Smooth muscle cell (in vitro differentiated cells): ENCODE measurements at regions not wholly inside any gene's neighbourhood (a gene's known extent, or its start where the extent isn't known, plus 50 kb on each side); places are given as distances from the start of the nearest gene placed in this dataset.
"Not testable (repeated sequence)": the region's sequence is repeated elsewhere in the genome, so short reads cannot be mapped to it uniquely, and the experiment has no call there.

Experiments used
- DNase-seq: peaks from one replicate; lab custom pipeline; 2025; ENCODE audit not compliant: unreplicated experiment; lab: John Stamatoyannopoulos, UW
- H2AFZ ChIP-seq: fragments of 200-600 bp; sonication (generic); 2 replicates; pipeline ENCODE4 v1.6.0; 2016; ENCODE audit warnings: antibody characterized with exemption, low read depth, mild to moderate bottlenecking
- H3F3A ChIP-seq: fragments of 200-600 bp; sonication (generic); 2 replicates; pipeline ENCODE4 v1.6.0; 2017; ENCODE audit warnings: antibody characterized with exemption, low read depth
- H3K27ac ChIP-seq: fragments of 200-600 bp; sonication (generic); 2 replicates; pipeline ENCODE4 v1.5.1; 2016; ENCODE audit warnings: low read depth, mild to moderate bottlenecking
- H3K27me3 ChIP-seq: fragments of 200-600 bp; sonication (generic); 2 replicates; pipeline ENCODE4 v1.6.1; 2016; ENCODE audit warnings: low read depth, mild to moderate bottlenecking
- H3K36me3 ChIP-seq: fragments of 200-600 bp; sonication (generic); 2 replicates; pipeline ENCODE4 v1.5.1; 2016; ENCODE audit warnings: low read depth
- H3K4me1 ChIP-seq: fragments of 200-600 bp; sonication (generic); 2 replicates; pipeline ENCODE4 v1.5.1; 2016; ENCODE audit warnings: low read depth
- H3K4me2 ChIP-seq: fragments of 200-600 bp; sonication (generic); 2 replicates; pipeline ENCODE4 v1.6.0; 2016; ENCODE audit warnings: mild to moderate bottlenecking
- H3K4me3 ChIP-seq: fragments of 200-600 bp; sonication (generic); 2 replicates; pipeline ENCODE4 v1.5.1; 2016; ENCODE audit warnings: mild to moderate bottlenecking
- H3K79me2 ChIP-seq: fragments of 200-600 bp; sonication (generic); 2 replicates; pipeline ENCODE4 v1.6.0; 2016; ENCODE audit warnings: low read depth, mild to moderate bottlenecking
- H3K9ac ChIP-seq: fragments of 200-600 bp; sonication (generic); 2 replicates; pipeline ENCODE4 v1.6.0; 2016; ENCODE audit warnings: low read depth
- H3K9me3 ChIP-seq: fragments of 200-600 bp; sonication (generic); replicated peaks from 2 replicates; pipeline ENCODE4 v1.5.1; 2016; ENCODE audit warnings: low read depth
- H4K20me1 ChIP-seq: fragments of 200-600 bp; sonication (generic); 2 replicates; pipeline ENCODE4 v1.6.0; 2016; ENCODE audit warnings: low read depth
- CTCF ChIP-seq: fragments of 200-600 bp; sonication (generic); IDR thresholded peaks from 2 replicates; pipeline ENCODE4 v1.5.1; 2017; ENCODE audit warnings: borderline replicate concordance, mild to moderate bottlenecking, antibody characterized with exemption; ENCODE audit not compliant: insufficient read depth, poor library complexity, severe bottlenecking
- WGBS: methylation state at CpG from one replicate; pipeline ENCODE4 v1.1.7; 2016; ENCODE audit warnings: low lambda C conversion rate; 5-methylcytosine and 5-hydroxymethylcytosine counted together

DNA sequence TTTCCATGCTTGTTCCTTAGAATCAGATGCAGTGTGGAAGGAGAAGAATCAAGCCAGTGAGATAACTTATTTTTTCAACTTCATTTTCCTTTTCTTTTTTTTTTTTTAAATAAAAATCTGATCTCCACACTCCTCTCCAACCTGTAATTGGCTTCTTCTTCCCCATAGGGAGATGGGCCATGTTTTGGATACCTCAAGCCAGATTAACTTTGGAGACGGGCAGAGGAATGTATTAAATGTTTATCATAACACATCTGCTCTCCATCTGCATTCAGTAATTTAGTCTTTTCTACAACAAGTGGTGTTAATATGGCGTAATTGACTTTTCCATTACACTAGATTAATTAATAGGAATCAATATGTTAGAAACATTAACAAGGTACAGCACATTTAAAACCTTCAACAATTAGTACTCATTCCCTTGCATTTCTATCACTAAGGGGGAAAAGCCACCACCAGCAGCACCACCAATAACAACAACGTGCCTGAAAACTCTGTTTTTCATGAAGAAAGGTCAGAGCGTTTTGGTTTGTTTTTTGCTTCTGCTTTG is 244.1 kb downstream of the MYCN start:
- Histone ChIP-seq H3K4me1 (no peaks in the 10 kb centered on the region), H3K9me3 (no peaks in the 10 kb centered on the region), H3K9ac (no peak overlapping the region), H4K20me1 (no peaks in the 10 kb centered on the region), H3K79me2 (no peaks in the 10 kb centered on the region), H3K36me3 (no peaks in the 10 kb centered on the region), H2AFZ (no peak overlapping the region), H3K4me3 (no peak overlapping the region), H3K27me3 (no peaks in the 10 kb centered on the region), H3K4me2 (no peak overlapping the region), H3K27ac (no peak overlapping the region), H3F3A (no peaks in the 10 kb centered on the region)
- TF ChIP-seq CTCF: no peak
- DNase-seq: no peak
- WGBS: 69% methylated on average over 4 of the region's 4 CpGs

- Histone ChIP-seq H3F3A (no peaks in the 10 kb centered on the region), H3K9ac (no peak overlapping the region), H3K79me2 (no peaks in the 10 kb centered on the region), H3K36me3 (no peaks in the 10 kb centered on the region), H3K4me2 (no peak overlapping the region), H3K27ac (no peak overlapping the region), H3K27me3 (no peaks in the 10 kb centered on the region), H2AFZ (no peak overlapping the region), H4K20me1 (no peaks in the 10 kb centered on the region), H3K4me3 (no peak overlapping the region), H3K9me3 (no peaks in the 10 kb centered on the region), H3K4me1 (no peaks in the 10 kb centered on the region)
- WGBS: 98% methylated on average over 3 of the region's 3 CpGs
- TF ChIP-seq CTCF: no peak
- DNase-seq: no peak
Measured at GRCh38 chr2:16183345-16183744, 243.0 kb downstream of the MYCN start.

- H3K27me3 ChIP-seq: no peaks in the 10 kb centered on the region
- TF ChIP-seq CTCF: no peak
Measured at GRCh38 chr2:16182841-16183240, 242.5 kb downstream of the MYCN start.

DNA sequence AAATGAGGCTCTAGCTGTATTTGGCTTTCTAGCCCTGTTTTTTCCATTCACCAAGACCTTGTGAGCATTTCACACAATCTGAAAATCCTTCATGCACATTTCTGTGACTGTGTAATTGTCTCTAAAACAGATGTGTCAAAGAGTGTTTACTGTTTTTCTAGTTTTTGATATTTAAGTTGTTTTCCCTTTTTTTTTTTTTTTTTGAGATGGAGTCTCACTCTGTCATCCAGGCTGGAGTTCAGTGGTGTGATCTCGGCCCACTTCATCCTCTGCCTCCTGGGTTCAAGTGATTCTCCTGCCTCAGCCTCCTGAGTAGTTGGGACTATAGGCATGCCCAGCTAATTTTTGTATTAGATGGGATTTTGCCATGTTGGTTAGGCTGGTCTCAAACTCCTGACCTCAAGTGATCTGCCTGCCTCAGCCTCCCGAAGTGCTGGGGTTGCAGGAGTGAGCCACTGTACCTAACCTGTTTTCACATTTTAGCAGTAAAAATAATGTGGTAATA is 242.0 kb downstream of the MYCN start:
- H3K4me1 ChIP-seq, H4K20me1 ChIP-seq, H3K36me3 ChIP-seq, H2AFZ ChIP-seq, H3K27ac ChIP-seq, H3K9ac ChIP-seq, H3K79me2 ChIP-seq, H3F3A ChIP-seq, DNase-seq, H3K4me2 ChIP-seq, H3K27me3 ChIP-seq, H3K9me3 ChIP-seq, H3K4me3 ChIP-seq: not testable (repeated sequence)
- WGBS: 96% methylated on average over 2 of the region's 2 CpGs

More at GRCh38 chr2:16182841-16183240, 242.5 kb downstream of the MYCN start:
- H3K4me2 ChIP-seq: no peak overlapping the region
- no peaks in the 10 kb centered on the region for H3K79me2 ChIP-seq
- DNase-seq: no peak
- H3K9me3 ChIP-seq: no peaks in the 10 kb centered on the region
- H3K4me3 ChIP-seq: no peak overlapping the region
- no peaks in the 10 kb centered on the region for H4K20me1 ChIP-seq
- no peaks in the 10 kb centered on the region for H3F3A ChIP-seq
- no peaks in the 10 kb centered on the region for H3K36me3 ChIP-seq
- H2AFZ ChIP-seq: no peak overlapping the region
- no peak overlapping the region for H3K27ac ChIP-seq
- H3K4me1 ChIP-seq: no peaks in the 10 kb centered on the region
- no peak overlapping the region for H3K9ac ChIP-seq
